22Rv1 (cell line): ENCODE measurements at regions not wholly inside any gene's neighbourhood (a gene's known extent, or its start where the extent isn't known, plus 50 kb on each side); places are given as distances from the start of the nearest gene placed in this dataset.

Experiments used
- CTCF ChIP-seq: fragments of 450-650 bp; IDR thresholded peaks from 2 replicates; pipeline ENCODE4 v1.5.1; 2017; ENCODE audit warnings: mild to moderate bottlenecking
- ZFX ChIP-seq: fragments of 450-650 bp; IDR thresholded peaks from 2 replicates; pipeline ENCODE4 v1.6.1; 2017; ENCODE audit warnings: antibody characterized with exemption, borderline replicate concordance

GRCh38 chr2:54047658-54048057 is 67.8 kb upstream of the ACYP2 start:
- TF ChIP-seq CTCF (no peak), ZFX (no peak)
